HG02943 (cell line): ENCODE measurements at regions not wholly inside any gene's neighbourhood (a gene's known extent, or its start where the extent isn't known, plus 50 kb on each side); places are given as distances from the start of the nearest gene placed in this dataset.

Experiments
- ATAC-seq: cut with Tn5 transposase; IDR thresholded peaks from one replicate; pipeline ENCODE4 v1.9.1; 2021; ENCODE audit warnings: mild to moderate bottlenecking, low read depth, moderate library complexity; ENCODE audit not compliant: unreplicated experiment

DNA sequence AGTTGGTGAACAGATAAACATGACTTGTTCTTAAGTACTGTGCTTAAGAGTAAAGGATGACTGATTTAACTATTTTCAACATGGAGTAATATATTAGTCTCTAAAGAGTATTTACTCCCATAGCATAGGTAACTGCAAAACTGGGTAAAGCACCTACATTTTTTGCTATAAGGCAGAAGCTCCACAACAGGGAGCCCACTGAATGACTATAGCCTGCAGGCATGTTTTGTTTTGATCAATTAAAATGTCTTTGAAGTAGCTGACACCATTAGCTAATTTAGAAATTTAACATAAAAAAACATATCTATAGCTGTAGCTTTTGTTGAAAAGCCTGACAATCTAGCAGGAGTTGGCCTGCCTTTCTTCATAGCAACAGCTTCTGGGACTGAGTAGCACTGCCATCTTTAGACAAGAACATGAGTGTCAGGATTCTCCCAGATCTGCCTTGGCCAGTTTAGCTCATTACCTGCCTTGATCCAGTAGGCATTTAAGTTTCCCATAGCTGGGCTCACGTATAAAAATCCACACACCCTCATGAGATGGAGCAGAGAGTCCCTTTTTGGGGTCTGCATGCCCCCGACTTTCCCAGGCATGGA, 1935.1 kb upstream of the PIK3C3 start:
- no peak for ATAC-seq

DNA sequence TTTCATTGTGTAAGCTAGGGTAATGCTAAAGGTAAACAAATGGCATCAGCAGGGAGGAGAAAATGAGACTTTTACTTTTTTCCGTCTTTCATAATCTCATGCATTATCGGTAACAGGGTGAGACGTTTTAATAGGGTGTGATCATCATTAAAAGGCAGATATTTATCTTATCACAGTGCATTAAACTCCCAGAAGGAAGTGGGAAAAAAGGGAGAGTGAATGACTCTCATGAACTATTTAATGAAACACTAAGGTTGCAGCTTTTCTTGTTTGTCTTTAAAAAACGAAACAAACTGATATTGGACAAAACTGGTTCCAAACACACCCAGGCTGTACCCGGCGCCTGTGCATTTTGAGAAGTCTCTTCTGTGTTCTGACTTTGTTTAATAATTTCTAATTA, 1936.8 kb upstream of the PIK3C3 start:
- no peak for ATAC-seq

DNA sequence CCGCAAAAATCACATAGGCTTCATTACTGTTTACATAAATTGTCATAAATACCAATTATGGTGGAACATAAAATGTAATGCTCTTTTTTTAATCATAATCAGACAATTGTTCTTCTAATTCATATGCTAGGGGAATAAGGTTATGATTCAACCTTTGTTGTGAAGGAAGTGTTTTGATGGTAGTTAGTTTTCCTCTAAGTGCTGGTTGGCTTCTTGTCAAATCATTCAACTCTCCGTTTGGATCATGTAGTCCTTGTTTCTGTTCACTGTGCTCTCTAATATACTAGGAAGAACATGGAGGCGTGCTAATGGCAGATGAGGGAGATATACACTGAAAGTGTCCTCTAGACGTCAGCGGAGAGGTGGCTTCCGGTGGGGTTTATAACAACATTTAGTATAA, 1938.0 kb upstream of the PIK3C3 start:
- ATAC-seq, result no peak

DNA sequence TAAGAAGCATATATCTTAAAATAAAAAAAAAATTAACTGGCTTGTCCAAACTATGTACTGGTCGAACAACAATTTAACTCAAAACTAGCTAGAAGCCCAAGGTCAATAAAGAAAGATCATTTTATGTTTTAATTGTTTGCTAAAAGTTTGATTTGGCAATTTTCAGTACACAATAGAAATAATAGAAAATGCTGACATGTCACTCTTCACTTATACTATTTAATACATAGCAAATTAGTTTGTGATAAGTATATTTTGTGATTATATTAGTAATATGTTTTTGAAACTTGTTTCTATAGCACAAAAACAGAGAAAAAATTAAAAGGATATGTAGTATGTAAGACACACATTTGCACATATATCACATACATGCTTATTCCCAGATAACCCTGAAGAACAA, 1938.6 kb upstream of the PIK3C3 start:
- ATAC-seq, result no peak

DNA sequence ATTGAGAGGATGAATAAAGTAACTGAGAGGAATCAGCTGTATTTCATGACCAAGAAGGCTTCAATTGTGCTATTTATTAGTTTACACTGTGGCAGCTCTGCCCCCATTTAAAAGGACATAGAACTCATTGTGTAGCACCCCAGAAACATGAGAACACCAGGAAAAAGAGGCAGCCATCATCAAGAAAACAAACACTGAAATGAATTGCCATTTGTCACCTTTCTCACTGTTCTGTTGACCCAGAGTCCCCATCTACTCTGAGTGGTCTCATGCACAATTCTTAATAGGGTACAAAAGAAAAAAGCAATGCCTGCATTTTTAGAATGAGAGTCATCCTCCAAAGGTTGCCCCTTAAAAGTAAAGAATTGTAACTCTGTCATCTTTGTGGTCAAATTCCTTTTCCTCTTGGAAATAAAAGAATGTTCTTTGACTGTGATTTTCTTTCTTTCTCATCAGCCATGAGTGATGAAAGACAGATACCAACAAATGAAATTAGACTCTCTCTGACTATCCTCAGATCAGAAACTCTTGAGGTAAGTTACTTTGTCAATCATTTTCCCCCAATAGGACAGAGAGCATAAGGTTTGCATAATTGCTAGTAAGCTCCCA, 1941.9 kb upstream of the PIK3C3 start:
- no peak for ATAC-seq

DNA sequence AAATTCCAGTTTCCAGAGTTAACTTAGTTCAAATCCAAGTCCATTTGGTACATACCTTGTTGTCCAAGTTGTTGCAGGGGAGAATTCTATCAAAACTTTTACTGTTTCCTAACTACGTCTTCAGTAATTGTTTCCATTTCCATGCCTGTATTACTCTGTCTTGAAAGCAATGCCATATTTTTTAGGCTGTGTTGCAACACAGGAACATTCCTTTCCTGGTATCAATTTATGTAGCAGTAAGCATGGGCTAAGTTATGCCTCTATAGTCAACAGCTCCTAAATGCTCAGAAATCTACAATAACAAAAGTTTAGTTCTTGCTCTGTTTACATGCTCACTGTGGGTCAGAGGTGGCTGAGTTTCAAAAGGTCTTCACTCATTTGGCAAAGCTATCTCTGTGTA, 1943.8 kb upstream of the PIK3C3 start:
- ATAC-seq, result no peak

DNA sequence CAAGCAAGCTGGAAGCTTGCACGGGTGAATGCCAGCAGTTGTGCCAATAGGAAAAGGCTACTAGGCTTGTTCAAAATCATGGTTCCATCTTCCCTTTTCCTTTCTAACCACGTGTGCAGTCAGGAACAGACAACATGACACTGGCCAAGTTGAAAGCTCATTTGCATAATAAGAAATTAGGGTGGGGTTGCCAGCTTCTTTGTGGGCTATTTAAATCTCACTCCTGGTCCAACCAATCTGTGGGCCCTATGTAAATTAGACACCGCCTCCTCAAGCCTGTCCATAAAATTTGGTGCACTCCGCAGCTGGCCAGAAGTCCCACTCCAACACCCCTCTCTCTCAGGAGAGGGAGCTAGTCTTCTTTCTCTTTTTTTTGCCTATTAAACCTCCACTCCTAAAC, 1948.4 kb upstream of the PIK3C3 start:
- ATAC-seq, result no peak

DNA sequence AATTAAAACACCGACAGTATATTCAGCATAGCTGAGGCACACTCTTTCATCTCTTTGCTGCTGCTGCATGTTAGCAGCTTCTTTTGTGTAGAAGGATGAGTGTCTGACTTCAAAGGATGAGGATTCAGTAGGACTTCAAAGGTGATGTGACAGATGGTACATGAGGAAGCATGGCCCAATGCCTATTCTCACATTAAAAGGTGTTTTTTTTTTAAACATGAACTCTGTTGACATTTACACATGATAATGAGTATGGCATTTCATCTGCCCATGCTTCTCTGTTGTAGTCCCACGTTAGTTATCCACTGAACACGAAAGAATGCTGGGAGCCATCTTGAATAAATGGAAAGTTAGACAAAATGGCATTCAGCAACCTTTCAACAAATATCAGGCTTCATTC, 1950.8 kb upstream of the PIK3C3 start:
- ATAC-seq, result no peak

DNA sequence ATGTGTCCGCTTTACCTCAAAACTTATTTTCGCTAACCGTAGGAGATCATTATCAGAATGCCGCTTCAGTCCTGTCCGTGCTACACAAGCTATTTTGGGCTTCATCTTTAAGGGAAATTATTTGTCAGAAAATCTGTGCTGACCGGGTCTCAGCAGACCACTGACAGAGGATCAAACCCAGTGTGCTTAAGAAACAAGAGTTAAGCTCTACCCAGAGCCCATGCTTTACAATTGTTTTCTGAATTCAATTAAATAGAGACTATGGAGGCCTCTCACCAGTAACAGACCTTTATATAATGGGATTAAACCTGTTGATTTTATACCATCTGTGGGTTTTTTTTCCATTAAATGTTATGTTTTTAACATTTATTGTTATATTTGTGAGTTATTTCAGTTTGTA, 1956.7 kb upstream of the PIK3C3 start:
- no peak for ATAC-seq

DNA sequence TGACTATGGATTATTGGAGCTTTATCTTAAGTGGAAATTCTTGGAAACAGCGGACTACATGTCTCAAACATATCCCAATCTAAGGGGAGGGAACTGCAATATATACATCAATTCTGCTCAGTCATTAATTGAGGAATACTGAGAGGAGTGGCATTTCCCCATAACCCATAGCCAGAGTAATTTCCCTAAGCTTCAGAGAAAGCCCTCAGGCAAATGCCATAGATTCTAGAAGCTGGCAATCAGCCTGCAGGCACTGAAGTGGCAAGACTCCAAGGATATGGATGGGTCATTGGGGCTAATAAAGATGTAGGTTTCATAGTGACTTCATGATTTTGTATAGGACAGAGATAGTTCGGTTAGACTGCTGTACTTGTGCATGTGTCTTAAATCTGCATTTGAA, 1960.5 kb upstream of the PIK3C3 start:
- ATAC-seq, result no peak

DNA sequence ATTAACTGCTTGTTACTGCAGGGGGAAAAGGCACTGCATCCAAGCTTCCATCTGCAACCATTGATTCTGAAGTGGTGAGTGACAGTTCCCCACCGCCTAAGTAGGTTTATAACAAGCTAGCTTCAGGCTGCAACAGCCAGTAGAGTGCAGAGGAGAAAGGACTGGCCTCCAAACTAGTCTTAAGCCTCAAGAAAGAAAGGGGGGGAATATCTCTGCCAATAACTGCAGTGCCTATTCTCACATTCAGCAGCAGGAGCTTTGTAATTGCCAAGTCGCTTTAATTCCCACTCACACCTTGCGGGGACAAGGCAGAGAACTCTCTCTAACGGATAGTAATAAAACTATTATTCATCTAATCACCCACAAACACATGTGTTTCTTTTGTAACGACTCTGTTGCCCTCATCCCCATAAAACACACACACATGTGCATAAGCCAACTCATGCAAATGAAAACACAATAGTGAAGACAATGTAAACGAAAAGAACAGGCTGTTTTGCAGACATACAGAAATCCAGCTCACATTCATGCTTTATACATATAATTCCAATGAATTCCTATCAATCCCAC, 1963.3 kb upstream of the PIK3C3 start:
- ATAC-seq, result no peak

DNA sequence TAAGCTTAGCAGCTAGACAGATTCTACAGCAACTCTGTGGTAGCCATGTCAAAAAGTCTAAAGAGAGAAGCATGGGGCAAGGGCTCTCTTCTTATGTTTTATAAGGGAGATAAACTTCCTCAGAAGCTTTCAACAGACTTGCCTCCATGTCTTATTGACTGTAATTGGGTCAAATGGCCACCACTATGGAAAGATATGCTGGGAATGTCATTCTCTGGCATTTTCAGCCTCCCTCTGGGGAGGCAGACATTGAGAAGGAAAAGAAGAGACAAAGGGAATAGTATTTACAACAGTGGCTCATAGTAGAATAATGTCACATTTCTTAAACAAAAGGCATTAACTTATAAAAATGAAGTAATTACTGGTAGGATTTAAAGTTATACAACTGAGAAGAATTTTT, 1964.5 kb upstream of the PIK3C3 start:
- ATAC-seq, result no peak

DNA sequence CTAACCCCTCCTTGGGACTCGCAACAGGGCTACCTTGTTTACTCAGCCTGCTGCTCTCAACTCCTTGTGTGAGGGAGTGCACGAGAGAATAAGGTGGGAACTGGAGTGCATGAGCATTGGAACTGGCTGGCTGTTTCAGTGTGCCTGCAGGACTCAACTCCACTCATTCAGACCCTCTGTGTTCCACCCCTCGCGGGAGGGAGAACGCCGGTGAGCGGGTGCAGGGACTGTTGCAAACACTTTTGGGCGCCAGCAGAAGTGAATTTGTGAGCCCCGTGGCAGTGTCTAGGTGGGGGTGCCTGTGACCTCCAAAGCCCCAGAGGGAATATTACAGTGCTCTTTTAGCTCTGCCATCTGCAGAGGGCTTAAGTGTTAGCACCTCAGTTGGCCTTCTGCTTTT, 1978.3 kb upstream of the PIK3C3 start:
- no peak for ATAC-seq

DNA sequence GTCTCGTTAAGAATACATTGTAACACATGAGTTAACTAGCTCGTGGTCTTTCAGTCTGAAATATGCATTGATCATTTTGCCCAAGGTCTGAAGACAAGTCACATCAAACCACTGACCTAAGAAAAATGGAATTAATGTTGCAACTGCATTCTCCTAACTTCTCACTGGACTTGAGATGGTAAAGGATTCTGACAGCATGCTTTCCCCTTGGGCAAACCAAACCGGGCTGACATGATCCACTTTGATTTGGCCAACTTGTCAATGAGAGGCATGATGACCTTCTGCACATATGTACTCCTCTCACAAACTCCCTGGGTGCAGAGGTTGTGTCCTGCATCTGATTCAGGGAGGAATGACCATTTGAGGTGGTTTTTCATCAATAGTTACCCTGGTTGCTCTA, 1982.5 kb upstream of the PIK3C3 start:
- ATAC-seq, result no peak

DNA sequence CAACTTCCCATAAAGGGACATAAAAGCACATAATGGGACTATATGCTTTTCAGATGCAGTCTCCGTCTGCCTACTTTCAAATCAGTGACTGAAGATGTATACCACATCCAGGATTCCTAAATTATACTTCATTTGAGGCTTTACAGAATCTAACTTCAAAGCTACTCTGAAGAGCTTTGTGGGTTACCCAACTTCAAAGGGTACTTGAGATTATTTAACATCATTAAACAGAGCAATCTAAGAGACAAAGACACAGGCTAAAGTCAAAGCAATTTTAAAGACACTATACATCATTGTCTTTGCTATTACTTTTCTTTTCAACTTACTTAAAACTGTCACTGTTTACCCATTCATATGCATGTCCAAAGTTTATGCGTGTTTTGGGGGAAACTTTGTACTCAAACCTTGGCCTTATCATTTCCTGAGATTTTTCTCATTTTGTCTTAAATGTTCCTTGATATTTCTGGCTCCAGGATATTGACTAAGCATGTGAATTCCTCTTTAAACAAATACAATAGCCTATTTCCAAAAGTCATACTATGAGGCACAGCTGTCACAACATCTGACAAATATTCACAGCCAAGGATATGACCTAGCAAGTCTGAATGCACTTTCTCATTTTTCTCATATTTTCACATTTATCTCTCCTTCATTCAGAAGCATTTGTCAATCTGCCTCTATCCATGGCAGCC, 1985.1 kb upstream of the PIK3C3 start:
- no peak for ATAC-seq

DNA sequence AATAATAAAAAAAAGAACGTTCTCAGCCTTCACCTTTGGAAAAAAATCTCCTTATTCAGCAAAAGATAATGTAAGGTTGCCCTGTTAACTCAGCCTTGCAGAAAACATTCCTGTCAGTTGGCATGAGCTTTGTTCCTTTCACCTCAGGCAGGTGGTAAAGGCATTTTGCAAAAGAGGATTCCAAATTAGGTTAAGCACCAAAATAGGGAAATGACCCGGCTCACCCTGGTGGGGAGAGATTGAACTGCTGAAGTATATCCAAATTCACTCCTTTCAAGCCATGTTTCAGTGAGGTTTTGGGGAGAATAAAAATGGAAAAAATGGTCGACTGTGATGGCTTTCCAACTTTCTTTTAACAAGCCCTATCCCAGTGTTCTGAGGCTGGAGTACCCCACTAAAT, 1988.8 kb upstream of the PIK3C3 start:
- ATAC-seq, result no peak

DNA sequence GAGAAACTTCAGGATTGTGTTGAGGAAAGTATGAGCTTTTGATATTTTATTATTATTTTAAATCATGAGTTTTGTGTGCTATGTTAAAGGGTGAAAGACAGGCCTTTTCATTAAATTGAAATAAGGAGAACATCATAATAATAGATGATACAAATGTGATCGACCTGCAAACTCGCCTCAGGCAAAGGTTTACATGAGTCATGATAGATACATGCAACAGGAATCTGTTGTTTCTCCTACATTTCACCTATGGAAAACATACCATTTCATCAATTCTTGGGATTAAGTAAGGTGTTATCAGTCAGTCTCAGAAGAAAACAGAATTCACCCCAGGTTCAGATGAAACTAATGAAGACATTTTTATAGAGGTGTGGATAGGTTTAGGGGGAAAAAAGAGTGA, 1992.5 kb upstream of the PIK3C3 start:
- no peak for ATAC-seq

DNA sequence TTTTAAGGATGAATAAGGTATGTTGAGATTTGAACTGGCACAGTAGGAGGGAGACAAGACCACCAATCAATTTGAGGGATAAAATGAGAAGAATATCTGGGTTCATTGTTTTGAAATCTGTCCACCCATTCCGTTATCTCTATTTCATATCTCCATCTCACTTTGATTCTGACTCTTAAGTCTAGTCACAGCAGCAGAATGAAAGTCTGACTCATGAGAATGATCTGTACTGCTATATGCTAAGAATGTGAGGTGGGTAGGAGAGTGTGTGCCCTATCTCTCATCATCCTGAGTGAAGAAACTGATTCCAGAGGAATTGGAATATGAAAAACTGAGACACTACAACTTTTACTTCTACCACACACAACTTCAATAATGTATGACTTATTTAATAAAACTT, 1994.5 kb upstream of the PIK3C3 start:
- ATAC-seq, result no peak

DNA sequence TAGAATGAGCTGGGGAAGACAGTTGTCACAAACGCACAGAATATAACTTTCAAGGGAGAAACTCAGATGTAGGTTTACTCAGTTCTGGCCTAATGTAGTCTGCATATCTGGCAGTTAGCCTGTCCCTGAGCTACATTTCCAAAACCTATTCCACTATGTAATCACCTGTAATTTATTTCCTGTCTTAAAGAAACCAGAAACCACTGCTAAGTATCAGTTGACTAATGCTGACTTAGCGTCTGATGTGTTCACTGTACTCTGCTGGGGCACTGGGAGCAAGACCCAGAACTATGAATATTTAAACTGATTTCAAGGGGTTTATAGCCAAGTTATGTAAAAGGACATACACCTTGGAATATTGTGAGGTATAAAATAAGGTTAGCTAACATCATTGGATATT, 1995.2 kb upstream of the PIK3C3 start:
- no peak for ATAC-seq

DNA sequence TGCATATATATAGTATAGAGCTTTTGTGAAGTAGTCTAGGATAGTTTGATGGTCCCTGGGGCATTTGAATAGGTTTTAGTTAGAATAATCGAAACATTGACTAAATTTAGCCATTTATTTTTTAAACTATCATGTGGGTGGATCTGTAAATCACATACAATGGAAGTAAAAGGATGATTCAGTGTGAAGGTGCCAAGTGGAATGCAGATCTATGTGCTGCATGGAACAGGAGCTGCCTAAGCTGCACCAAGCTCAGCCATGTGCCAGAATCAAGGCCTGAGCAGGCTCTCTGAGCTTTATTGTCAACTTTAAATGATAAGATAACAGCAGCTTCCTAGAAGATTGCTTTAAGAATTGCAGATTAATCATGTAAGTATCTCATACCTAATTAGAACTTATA, 1996.2 kb upstream of the PIK3C3 start:
- ATAC-seq, result no peak

DNA sequence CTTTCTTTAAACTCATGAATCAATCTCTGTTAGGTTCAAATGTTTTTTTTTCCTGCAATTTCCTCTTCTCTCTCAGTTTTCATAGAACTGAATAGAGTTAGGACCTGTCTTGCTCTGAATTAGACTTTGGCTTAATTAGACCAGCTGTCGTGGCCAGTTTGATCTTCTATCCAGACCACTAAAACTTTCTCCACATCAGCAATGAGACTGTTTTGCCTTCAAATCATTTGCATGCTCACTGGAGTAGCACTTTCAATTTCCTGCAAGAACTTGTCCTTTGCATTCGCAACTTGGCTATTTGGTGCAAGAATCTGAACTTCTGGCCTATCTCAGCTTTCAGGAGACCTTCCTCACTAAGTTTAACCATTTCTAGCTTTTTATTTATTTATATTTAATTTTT, 2002.2 kb upstream of the PIK3C3 start:
- no peak for ATAC-seq

DNA sequence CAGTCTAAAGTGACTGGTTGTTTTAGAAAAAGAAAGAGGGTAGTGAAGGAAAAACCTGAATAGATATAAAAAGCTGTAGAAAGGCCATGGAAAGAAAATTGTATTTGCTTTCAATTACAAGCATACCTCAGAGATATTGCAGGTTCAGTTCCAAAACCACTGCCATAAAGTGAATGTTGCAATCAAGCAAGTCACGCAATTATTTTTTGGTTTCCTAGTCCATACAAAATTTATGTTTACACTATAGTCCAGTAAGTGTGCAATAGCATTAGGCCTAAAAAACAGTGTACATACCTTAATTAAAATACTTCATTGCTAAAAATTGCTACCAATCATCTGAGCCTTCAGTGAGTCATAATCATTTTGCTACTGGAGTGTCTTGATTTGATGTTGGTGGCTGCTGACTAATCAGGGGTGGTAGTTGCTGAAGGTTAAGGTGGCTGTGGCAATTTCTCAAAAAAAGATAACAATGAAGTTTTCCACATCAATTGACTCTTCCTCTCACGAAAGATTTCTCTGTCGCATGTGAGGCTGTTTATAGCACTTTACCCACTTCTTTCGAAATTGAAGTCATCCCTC, 2003.8 kb upstream of the PIK3C3 start:
- no peak for ATAC-seq
